Neural progenitor cell (in vitro differentiated cells): ENCODE measurements at regions not wholly inside any gene's neighbourhood (a gene's known extent, or its start where the extent isn't known, plus 50 kb on each side); places are given as distances from the start of the nearest gene placed in this dataset.

Source experiments
- DNase-seq: peaks from one replicate; pipeline ENCODE4 v3.0.0-alpha.2; 2016; ENCODE audit warnings: low spot score
- H2AFZ ChIP-seq: fragments of 200-600 bp; sonication (generic); replicated peaks from 2 replicates; pipeline ENCODE4 v1.6.1; 2016; ENCODE audit warnings: antibody characterized with exemption
- H3F3A ChIP-seq: fragments of 200-600 bp; sonication (generic); 2 replicates; pipeline ENCODE4 v1.6.1; 2016; ENCODE audit warnings: antibody characterized with exemption, low read depth
- H3K27ac ChIP-seq: fragments of 200-600 bp; sonication (generic); 2 replicates; pipeline ENCODE4 v1.5.1; 2016; ENCODE audit warnings: mild to moderate bottlenecking
- H3K27me3 ChIP-seq: fragments of 200-600 bp; sonication (generic); 2 replicates; pipeline ENCODE4 v1.6.1; 2016; ENCODE audit warnings: mild to moderate bottlenecking, moderate library complexity
- H3K36me3 ChIP-seq: fragments of 200-600 bp; sonication (generic); 2 replicates; pipeline ENCODE4 v1.5.1; 2016
- H3K4me1 ChIP-seq: fragments of 200-600 bp; sonication (generic); 2 replicates; pipeline ENCODE4 v1.6.1; 2016; ENCODE audit warnings: mixed run types
- H3K4me2 ChIP-seq: fragments of 200-600 bp; sonication (generic); 2 replicates; pipeline ENCODE4 v1.6.1; 2016
- H3K4me3 ChIP-seq: fragments of 200-600 bp; sonication (generic); 2 replicates; pipeline ENCODE4 v1.5.1; 2016
- H3K79me2 ChIP-seq: fragments of 200-600 bp; sonication (generic); 2 replicates; pipeline ENCODE4 v1.6.1; 2016; ENCODE audit warnings: low read depth
- H3K9ac ChIP-seq: fragments of 200-600 bp; sonication (generic); 2 replicates; pipeline ENCODE4 v1.6.1; 2016
- H3K9me3 ChIP-seq: fragments of 200-600 bp; sonication (generic); 2 replicates; pipeline ENCODE4 v1.5.1; 2016; ENCODE audit warnings: low read depth
- H4K20me1 ChIP-seq: fragments of 200-600 bp; sonication (generic); 2 replicates; pipeline ENCODE4 v1.6.1; 2016; ENCODE audit warnings: low read depth
- H3K27ac Mint-ChIP-seq: 3 replicates; pipeline ENCODE4 v1.8.0; 2021; ENCODE audit warnings: mixed read lengths
- H3K27me3 Mint-ChIP-seq: 2 replicates; pipeline ENCODE4 v1.8.0; 2022; ENCODE audit warnings: low read depth, mild to moderate bottlenecking, inconsistent platforms, moderate library complexity, mixed read lengths; ENCODE audit not compliant: insufficient read depth
- H3K36me3 Mint-ChIP-seq: 3 replicates; pipeline ENCODE4 v1.8.0; 2021; ENCODE audit warnings: mixed read lengths
- H3K4me1 Mint-ChIP-seq: 3 replicates; pipeline ENCODE4 v1.8.0; 2021; ENCODE audit warnings: mixed read lengths
- H3K4me3 Mint-ChIP-seq: 3 replicates; pipeline ENCODE4 v1.8.0; 2021; ENCODE audit warnings: mild to moderate bottlenecking, moderate library complexity, mixed read lengths
- H3K9me3 Mint-ChIP-seq: 3 replicates; pipeline ENCODE4 v1.8.0; 2020; ENCODE audit warnings: mixed read lengths
- EZH2 ChIP-seq: fragments of 200-600 bp; sonication (generic); IDR thresholded peaks from 2 replicates; pipeline ENCODE4 v1.6.1; 2017; ENCODE audit warnings: antibody characterized with exemption, mild to moderate bottlenecking, moderate library complexity
- EZH2phosphoT487 ChIP-seq: fragments of 200-600 bp; sonication (generic); IDR thresholded peaks from 2 replicates; pipeline ENCODE4 v1.6.1; 2017; ENCODE audit warnings: antibody characterized with exemption
- TF ChIP-seq, protein P1 (sequence below): fragments of 200-600 bp; sonication (generic); IDR thresholded peaks from 2 replicates; pipeline ENCODE4 v1.5.1; 2017; ENCODE audit warnings: antibody characterized with exemption, mild to moderate bottlenecking

DNA sequence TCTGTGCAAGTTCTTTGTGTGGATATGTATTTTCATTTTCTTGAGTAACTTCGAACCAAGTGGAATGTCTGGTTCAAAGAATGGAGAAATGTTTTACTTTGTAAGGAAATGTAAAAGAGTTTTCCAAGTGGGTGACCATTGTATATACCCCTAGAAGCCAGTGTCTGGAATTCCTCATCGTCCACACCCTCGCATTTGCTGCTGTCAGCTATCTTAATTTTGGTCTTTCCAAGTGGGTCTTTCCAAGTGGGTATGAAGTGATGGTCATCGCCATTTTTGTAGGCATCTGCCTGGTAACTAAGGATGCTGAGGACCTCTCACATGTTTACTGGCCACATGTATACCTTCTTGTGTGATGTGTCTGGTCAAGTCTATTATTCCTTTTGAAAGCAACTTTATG lies 547.5 kb downstream of the TBC1D22A start:
- Histone ChIP-seq H3K4me2 (no peak overlapping the region), H3K27ac (no peak overlapping the region), H3K79me2 (no peaks in the 10 kb centered on the region), H3K36me3 (no peaks in the 10 kb centered on the region), H3K4me1 (no peaks in the 10 kb centered on the region), H3K4me3 (no peak overlapping the region), H4K20me1 (no peaks in the 10 kb centered on the region), H3K9ac (no peak overlapping the region), H3K9me3 (peaks cover 25% of the 10 kb centered on the region), H2AFZ (no peak overlapping the region), H3F3A (no peaks in the 10 kb centered on the region), H3K27me3 (no peaks in the 10 kb centered on the region)
- Mint-ChIP-seq H3K27ac (no peak overlapping the region), H3K9me3 (peaks cover under 1% of the 10 kb centered on the region), H3K4me3 (no peak overlapping the region), H3K36me3 (no peaks in the 10 kb centered on the region), H3K27me3 (peaks cover 4% of the 10 kb centered on the region), H3K4me1 (no peaks in the 10 kb centered on the region)
- TF ChIP-seq EZH2 (no peak), EZH2phosphoT487 (no peak)
- TF ChIP-seq, protein P1, sequence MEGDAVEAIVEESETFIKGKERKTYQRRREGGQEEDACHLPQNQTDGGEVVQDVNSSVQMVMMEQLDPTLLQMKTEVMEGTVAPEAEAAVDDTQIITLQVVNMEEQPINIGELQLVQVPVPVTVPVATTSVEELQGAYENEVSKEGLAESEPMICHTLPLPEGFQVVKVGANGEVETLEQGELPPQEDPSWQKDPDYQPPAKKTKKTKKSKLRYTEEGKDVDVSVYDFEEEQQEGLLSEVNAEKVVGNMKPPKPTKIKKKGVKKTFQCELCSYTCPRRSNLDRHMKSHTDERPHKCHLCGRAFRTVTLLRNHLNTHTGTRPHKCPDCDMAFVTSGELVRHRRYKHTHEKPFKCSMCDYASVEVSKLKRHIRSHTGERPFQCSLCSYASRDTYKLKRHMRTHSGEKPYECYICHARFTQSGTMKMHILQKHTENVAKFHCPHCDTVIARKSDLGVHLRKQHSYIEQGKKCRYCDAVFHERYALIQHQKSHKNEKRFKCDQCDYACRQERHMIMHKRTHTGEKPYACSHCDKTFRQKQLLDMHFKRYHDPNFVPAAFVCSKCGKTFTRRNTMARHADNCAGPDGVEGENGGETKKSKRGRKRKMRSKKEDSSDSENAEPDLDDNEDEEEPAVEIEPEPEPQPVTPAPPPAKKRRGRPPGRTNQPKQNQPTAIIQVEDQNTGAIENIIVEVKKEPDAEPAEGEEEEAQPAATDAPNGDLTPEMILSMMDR: no peak
- no peak for DNase-seq

DNA sequence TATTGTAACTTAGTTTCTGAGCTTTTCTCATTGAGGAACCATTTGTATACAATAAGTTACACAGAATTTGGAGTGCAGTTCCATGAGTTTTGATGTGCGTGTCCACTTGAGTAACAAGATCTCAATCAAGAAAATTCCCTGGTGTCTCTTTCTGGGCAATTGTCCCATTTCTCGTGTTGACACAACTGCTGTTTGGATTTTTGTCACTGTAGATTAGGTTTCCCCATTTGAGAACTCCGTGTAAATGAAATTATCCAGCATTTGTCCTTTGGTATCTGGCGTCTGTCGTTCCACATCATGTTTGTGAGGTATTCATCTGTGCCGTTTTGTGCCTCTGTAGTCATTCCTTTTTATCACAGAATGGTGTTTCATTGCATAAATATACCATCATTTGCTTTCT lies 547.0 kb downstream of the TBC1D22A start:
- no peaks in the 10 kb centered on the region for H3K36me3 Mint-ChIP-seq
- H3K4me3 ChIP-seq: no peak overlapping the region
- H3K9me3 Mint-ChIP-seq: no peaks in the 10 kb centered on the region
- no peak overlapping the region for H3K27ac Mint-ChIP-seq
- no peak overlapping the region for H3K9ac ChIP-seq
- no peak overlapping the region for H3K27ac ChIP-seq
- H3K4me1 Mint-ChIP-seq: no peaks in the 10 kb centered on the region
- peaks cover 4% of the 10 kb centered on the region for H3K27me3 Mint-ChIP-seq
- no peaks in the 10 kb centered on the region for H3F3A ChIP-seq
- H3K79me2 ChIP-seq: no peaks in the 10 kb centered on the region
- H3K9me3 ChIP-seq: peaks cover 23% of the 10 kb centered on the region
- TF ChIP-seq, protein P1: no peak
- H3K4me3 Mint-ChIP-seq: no peak overlapping the region
- H4K20me1 ChIP-seq: no peaks in the 10 kb centered on the region
- no peak overlapping the region for H2AFZ ChIP-seq
- no peaks in the 10 kb centered on the region for H3K4me1 ChIP-seq
- no peaks in the 10 kb centered on the region for H3K27me3 ChIP-seq
- no peaks in the 10 kb centered on the region for H3K36me3 ChIP-seq
- no peak overlapping the region for H3K4me2 ChIP-seq
- no peak for DNase-seq

DNA sequence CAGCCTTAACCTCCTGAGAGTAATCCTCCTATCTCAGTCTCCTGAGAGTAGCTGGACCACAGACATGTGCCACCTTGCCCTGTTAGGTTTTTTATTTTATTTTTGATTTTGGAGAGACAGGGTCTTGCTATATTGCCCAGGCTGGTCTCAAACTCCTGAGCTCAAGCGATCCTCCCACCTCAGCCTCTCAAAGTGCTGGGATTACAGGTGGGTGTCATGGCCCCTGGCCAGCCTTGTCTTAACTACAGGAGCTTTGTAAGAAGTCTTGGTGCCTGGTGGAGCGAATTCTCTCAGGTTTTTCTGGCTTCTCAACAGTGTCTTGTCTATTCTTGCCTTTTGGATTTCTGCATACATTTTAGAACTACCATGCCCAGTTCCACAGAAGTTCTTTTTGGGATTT lies 546.4 kb downstream of the TBC1D22A start:
- TF ChIP-seq, protein P1: no peak
- TF ChIP-seq EZH2phosphoT487 (no peak), EZH2 (no peak)
- DNase-seq: no peak
- peaks cover 17% of the 10 kb centered on the region for H3K9me3 ChIP-seq
- Mint-ChIP-seq H3K4me3 (no peak overlapping the region), H3K27me3 (peaks cover 4% of the 10 kb centered on the region), H3K27ac (no peak overlapping the region), H3K9me3 (no peaks in the 10 kb centered on the region), H3K4me1 (no peaks in the 10 kb centered on the region), H3K36me3 (no peaks in the 10 kb centered on the region)
- no peaks in the 10 kb centered on the region for H3K4me1 ChIP-seq
- H3K4me2 ChIP-seq: no peak overlapping the region
- H3K79me2 ChIP-seq: no peaks in the 10 kb centered on the region
- no peak overlapping the region for H2AFZ ChIP-seq
- no peaks in the 10 kb centered on the region for H3K27me3 ChIP-seq
- H3F3A ChIP-seq: no peaks in the 10 kb centered on the region
- no peaks in the 10 kb centered on the region for H4K20me1 ChIP-seq
- no peak overlapping the region for H3K9ac ChIP-seq
- no peaks in the 10 kb centered on the region for H3K36me3 ChIP-seq
- no peak overlapping the region for H3K4me3 ChIP-seq
- no peak overlapping the region for H3K27ac ChIP-seq

DNA sequence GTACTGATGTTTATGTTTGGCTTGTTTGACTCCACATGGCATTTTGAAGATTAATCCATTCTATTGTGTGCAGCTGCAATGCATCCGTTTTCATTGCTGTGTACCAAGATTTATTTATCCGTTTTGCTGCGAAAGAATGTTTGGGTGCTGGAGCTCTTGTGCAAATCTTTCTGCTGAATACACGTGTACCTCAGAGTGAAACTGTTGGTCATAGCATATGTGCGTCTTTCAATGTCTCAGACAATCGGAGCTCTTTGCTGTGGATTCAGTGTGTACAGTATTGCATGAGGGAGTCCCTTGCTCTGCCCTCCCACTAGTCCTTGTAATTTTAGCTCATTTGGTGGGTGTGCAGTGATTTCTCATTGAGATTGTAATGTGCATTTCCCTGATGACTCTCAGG lies 545.4 kb downstream of the TBC1D22A start:
- H3K27me3 ChIP-seq: no peaks in the 10 kb centered on the region
- no peak overlapping the region for H2AFZ ChIP-seq
- no peaks in the 10 kb centered on the region for H3F3A ChIP-seq
- H3K9ac ChIP-seq: no peak overlapping the region
- no peaks in the 10 kb centered on the region for H4K20me1 ChIP-seq
- TF ChIP-seq EZH2 (no peak), EZH2phosphoT487 (no peak)
- TF ChIP-seq, protein P1: no peak
- H3K9me3 ChIP-seq: peaks cover 16% of the 10 kb centered on the region
- Mint-ChIP-seq H3K27me3 (peaks cover 4% of the 10 kb centered on the region), H3K4me1 (no peaks in the 10 kb centered on the region), H3K4me3 (no peak overlapping the region), H3K36me3 (no peaks in the 10 kb centered on the region), H3K9me3 (no peaks in the 10 kb centered on the region), H3K27ac (no peak overlapping the region)
- no peak overlapping the region for H3K4me3 ChIP-seq
- H3K4me1 ChIP-seq: no peaks in the 10 kb centered on the region
- no peak overlapping the region for H3K4me2 ChIP-seq
- H3K79me2 ChIP-seq: no peaks in the 10 kb centered on the region
- no peak for DNase-seq
- H3K36me3 ChIP-seq: no peaks in the 10 kb centered on the region
- H3K27ac ChIP-seq: no peak overlapping the region
